Pancreas (tissue), 10 donors: ENCODE measurements at regions not wholly inside any gene's neighbourhood (a gene's known extent, or its start where the extent isn't known, plus 50 kb on each side); places are given as distances from the start of the nearest gene placed in this dataset.
"Not testable (repeated sequence)": the region's sequence is repeated elsewhere in the genome, so short reads cannot be mapped to it uniquely, and the experiment has no call there.

Experiments used
- ATAC-seq, 4 donors: fragments of 200-7000 bp; cut with Tn5 transposase; one replicate each; pipeline versions ENCODE4 v1.8.0 to v1.9.1; 2020; ENCODE audit warnings: mild to moderate bottlenecking in 4 of 4, moderate library complexity in 4 of 4
- DNase-seq, 6 donors: peaks; one replicate each; pipeline ENCODE4 v3.0.0-alpha.2; 2020
- FAIRE-seq: peaks from 2 replicates; lab custom pipeline; 2012; peaks lifted over from hg19 to GRCh38; lab: Jason Lieb, UNC
- H3K27ac ChIP-seq, 4 donors: fragments of 200-600 bp; sonication (generic); 1 replicate in 3 of 4; 2 replicates in 1 of 4; pipeline versions ENCODE4 v1.5.0 to v1.8.0; 2020
- H3K27me3 ChIP-seq, 4 donors: fragments of 200-600 bp; one replicate each; pipeline ENCODE4 v1.8.0; 2021
- H3K36me3 ChIP-seq, 3 donors: fragments of 200-600 bp; sonication (generic) in 1 of 3; one replicate each; pipeline versions ENCODE4 v1.5.0 to v1.8.0; 2020 to 2021
- H3K4me1 ChIP-seq, 3 donors: fragments of 200-600 bp; one replicate each; pipeline ENCODE4 v1.8.0; 2021
- H3K4me3 ChIP-seq, 4 donors: fragments of 200-600 bp; sonication (generic) in 2 of 4; one replicate each; pipeline versions ENCODE4 v1.5.0 to v1.8.0; 2020 to 2021
- H3K9me3 ChIP-seq, 4 donors: fragments of 200-600 bp; one replicate each; pipeline ENCODE4 v1.8.0; 2021
- CTCF ChIP-seq, 4 donors: fragments of 200-600 bp; sonication (generic) in 3 of 4; IDR thresholded peaks; one replicate each; pipeline versions ENCODE4 v1.5.0 to v1.8.0; 2021; ENCODE audit warnings: antibody characterized with exemption in 4 of 4
- WGBS, 2 donors: extraction: QIAGEN DNeasy Blood & Tissue Kit; methylation state at CpG; one replicate each; pipeline ENCODE4 v1.1.7; 2013; 5-methylcytosine and 5-hydroxymethylcytosine counted together
- intact Hi-C, 3 donors: fragments of 100-400 bp; cut with DNase I; formaldehyde crosslinking; loops; one replicate each; pipeline versions ENCODE4 v1.11.1 to v1.14.2; 2022
- donor health status: healthy with polysubstance abuse.
- donor health status: DM: no; HTN: no; CAD: no; lungs with moderate emphysema.
- donor health status: DM: no; HTN: no; CAD: no.
- donor health status: control.
- donor health status: control.
- donor health status: Bipolar disorder and iron deficiency.
- donor health status: DM: yes; HTN: yes; CAD: no.
- donor health status: DM: no; HTN: no; CAD: no.
- donor health status: DM: no; HTN: no; CAD: no.
- donor health status: DM: yes; HTN: yes; CAD: no.

- no peak overlapping the region for H3K4me3 ChIP-seq
- H3K9me3 ChIP-seq = no peaks in the 10 kb centered on the region
- no peak for DNase-seq
- H3K4me1 ChIP-seq = no peaks in the 10 kb centered on the region
- no peaks in the 10 kb centered on the region for H3K27me3 ChIP-seq
- no peak overlapping the region for H3K27ac ChIP-seq
- no peak for FAIRE-seq
- WGBS, 2 donors = 46 to 59% methylated on average over 5 of the region's 5 CpGs
- TF ChIP-seq CTCF (IDR thresholded peaks at IDR 0.05) = no peak
- H3K36me3 ChIP-seq = no peaks in the 10 kb centered on the region
- intact Hi-C loops = loop anchor here in 1 of 3 donors (10.0 kb wide), 1 partner anchor 64 kb away; no protein-coding TSS in a partner anchor
- no peak for ATAC-seq
These were observed 81.7 kb upstream of the MTAP start for GRCh38 chr9:21720758-21721157.

GRCh38 chr9:21727411-21727810 is 75.0 kb upstream of the MTAP start:
- H3K27ac ChIP-seq, H3K4me1 ChIP-seq, ATAC-seq, H3K36me3 ChIP-seq, H3K4me3 ChIP-seq, H3K27me3 ChIP-seq, FAIRE-seq, DNase-seq, H3K9me3 ChIP-seq: not testable (repeated sequence)
- intact Hi-C loops = loop anchor here in 1 of 3 donors (10.0 kb wide), 1 partner anchor 57 kb away; no protein-coding TSS in a partner anchor
- 71 to 77% methylated on average over 9 of the region's 9 CpGs for WGBS, 2 donors

- H3K4me1 ChIP-seq = no peaks in the 10 kb centered on the region
- H3K27ac ChIP-seq = no peak overlapping the region
- no peak for TF ChIP-seq CTCF (IDR thresholded peaks at IDR 0.05)
- no peak for ATAC-seq
- H3K27me3 ChIP-seq = no peaks in the 10 kb centered on the region
- DNase-seq = no peak
- H3K36me3 ChIP-seq = no peaks in the 10 kb centered on the region
- H3K4me3 ChIP-seq = no peak overlapping the region
- H3K9me3 ChIP-seq = no peaks in the 10 kb centered on the region
- WGBS, 2 donors = 62 to 67% methylated on average over 5 of the region's 5 CpGs
- intact Hi-C loops = loop anchor here in 1 of 3 donors (10.0 kb wide), 1 partner anchor 56 kb away; no protein-coding TSS in a partner anchor
- FAIRE-seq = no peak
These were observed 73.7 kb upstream of the MTAP start for GRCh38 chr9:21728781-21729180.

GRCh38 chr9:21729648-21730047 is 72.8 kb upstream of the MTAP start:
- TF ChIP-seq CTCF (IDR thresholded peaks at IDR 0.05) = no peak
- Histone ChIP-seq H3K27me3 (no peaks in the 10 kb centered on the region), H3K4me3 (no peak overlapping the region), H3K9me3 (no peaks in the 10 kb centered on the region), H3K36me3 (no peaks in the 10 kb centered on the region), H3K27ac (no peak overlapping the region), H3K4me1 (no peaks in the 10 kb centered on the region)
- FAIRE-seq (no peak), DNase-seq (no peak), ATAC-seq (no peak)
- WGBS, 2 donors = 26 to 48% methylated on average over 2 of the region's 2 CpGs
- intact Hi-C loops = loop anchor here in 1 of 3 donors (10.0 kb wide), 1 partner anchor 55 kb away; no protein-coding TSS in a partner anchor

- no peak for ATAC-seq
- WGBS, 2 donors = 19 to 20% methylated on average over 1 of the region's 1 CpG
- H3K27me3 ChIP-seq = no peaks in the 10 kb centered on the region
- no peak overlapping the region for H3K4me3 ChIP-seq
- H3K36me3 ChIP-seq = no peaks in the 10 kb centered on the region
- no peak for DNase-seq
- H3K27ac ChIP-seq = no peak overlapping the region
- no peak for TF ChIP-seq CTCF (IDR thresholded peaks at IDR 0.05)
- FAIRE-seq = no peak
- no peaks in the 10 kb centered on the region for H3K4me1 ChIP-seq
- no peaks in the 10 kb centered on the region for H3K9me3 ChIP-seq
- intact Hi-C loops = no loop called here
These were observed 71.5 kb upstream of the MTAP start for GRCh38 chr9:21730899-21731298.
